ENCODE measurements at regions not wholly inside any gene's neighbourhood (a gene's known extent, or its start where the extent isn't known, plus 50 kb on each side); places are given as distances from the start of the nearest gene placed in this dataset.

DNA sequence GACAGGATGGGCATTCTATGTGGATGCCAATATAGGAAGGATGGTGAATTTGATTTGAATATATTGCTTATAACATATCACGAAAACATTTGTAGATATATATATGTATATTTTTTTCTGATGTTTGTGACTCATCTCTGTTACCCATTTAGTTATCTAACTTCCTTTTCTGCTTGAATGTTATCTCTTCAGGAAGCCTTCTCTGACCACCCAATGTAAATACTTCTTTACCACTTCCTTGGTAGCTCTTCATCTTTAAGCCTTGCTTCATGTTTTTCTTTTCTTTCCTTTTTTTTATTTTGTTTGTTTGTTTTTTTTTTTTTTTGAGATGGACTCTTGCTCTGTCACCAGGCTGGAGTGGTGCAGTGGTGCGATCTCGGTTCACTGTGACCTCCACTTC lies 260.5 kb upstream of the EPHA7 start (continued):
- TF ChIP-seq TCF7L2 (IDR thresholded peaks at IDR 0.05; ENCODE audit: borderline replicate concordance, extremely low read depth, insufficient read depth, insufficient read length) (no peak), SP1 (IDR thresholded peaks at IDR 0.05; ENCODE audit: low read depth) (no peak), POLR2A (IDR thresholded peaks at IDR 0.05; ENCODE audit: borderline replicate concordance, extremely low read depth, insufficient read depth, insufficient read length) (no peak), ELF1 (IDR thresholded peaks at IDR 0.05; ENCODE audit: borderline replicate concordance, low read depth) (no peak), EZH2phosphoT487 (IDR thresholded peaks at IDR 0.05; ENCODE audit: borderline replicate concordance) (no peak), EGR1 (IDR thresholded peaks at IDR 0.05; ENCODE audit: low read depth) (no peak)

DNA sequence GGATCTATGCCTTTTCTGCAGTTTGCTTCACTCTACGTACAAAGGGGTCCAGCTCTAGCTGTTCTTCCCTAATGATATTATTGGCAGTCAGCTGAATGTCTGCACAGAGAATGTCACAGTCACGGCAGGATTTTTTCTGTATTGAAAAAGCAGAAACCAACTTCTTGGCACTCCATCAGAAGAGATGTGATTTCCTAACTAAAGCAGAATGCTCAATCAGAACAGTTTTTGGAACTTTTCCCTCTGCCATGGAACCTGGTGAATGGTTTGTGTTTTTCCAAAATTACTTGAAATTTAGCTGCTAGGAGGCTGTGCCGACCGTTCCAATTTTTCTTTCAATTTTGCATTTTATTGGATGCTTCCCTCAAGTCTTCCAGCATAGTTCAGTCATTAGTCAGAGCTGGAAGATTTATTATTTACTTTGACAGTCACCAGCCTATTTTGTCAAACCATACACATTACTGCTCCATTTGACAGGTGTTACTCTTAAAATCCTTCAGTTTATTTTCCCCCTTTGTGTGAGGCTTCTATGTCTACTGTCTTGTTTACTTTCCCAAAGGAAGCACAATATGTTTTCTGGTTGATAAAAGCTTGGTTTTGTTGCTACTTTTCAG lies 259.6 kb upstream of the EPHA7 start:
- no peak for DNase-seq (ENCODE audit: low read depth, low spot score)
- no peak overlapping the region for H3K4me2 ChIP-seq (ENCODE audit: low read length)
- ChIA-PET CTCF (no interaction called here), POLR2A (no interaction called here), RAD21 (ENCODE audit: low non-redundant PET in 1 of 2, low total read pairs in 2 of 2, uncharacterized antibody in 2 of 2, unreplicated experiment in 2 of 2) (no interaction called here)
- no peaks in the 10 kb centered on the region for H4K20me1 ChIP-seq (ENCODE audit: insufficient read depth)
- peaks cover 0 to 4% of the 10 kb centered on the region in 2 experiments; a peak in 1 of 4 replicates for H3K9me3 ChIP-seq (ENCODE audit: control insufficient read depth in 1 of 2, insufficient read depth in 1 of 2, low read depth in 1 of 2, low read length in 2 of 2)
- no peak for ATAC-seq
- no peaks in the 10 kb centered on the region for H3K27me3 ChIP-seq (ENCODE audit: insufficient read depth, low read length)
- no peak overlapping the region for H3K4me3 ChIP-seq (replicated peaks in 1 of 2; ENCODE audit: low read depth in 1 of 2, low read length in 2 of 2)
- no peak overlapping the region for H3K27ac ChIP-seq (ENCODE audit: low read depth, low read length)
- H2AFZ ChIP-seq (ENCODE audit: low read depth, low read length, poor library complexity, severe bottlenecking), result no peak overlapping the region
- no peaks in the 10 kb centered on the region for H3K4me1 ChIP-seq (ENCODE audit: control insufficient read depth in 1 of 2, insufficient read depth in 2 of 2, low read length in 2 of 2)
- no peaks in the 10 kb centered on the region for H3K79me2 ChIP-seq (ENCODE audit: insufficient read depth, low read length)
- no peaks in the 10 kb centered on the region for H3K36me3 ChIP-seq (ENCODE audit: control insufficient read depth in 1 of 2, insufficient read depth in 2 of 2, low read length in 2 of 2)
- no peaks in the 10 kb centered on the region for H3K9me2 ChIP-seq (ENCODE audit: insufficient read depth)
- TF ChIP-seq, protein P1, sequence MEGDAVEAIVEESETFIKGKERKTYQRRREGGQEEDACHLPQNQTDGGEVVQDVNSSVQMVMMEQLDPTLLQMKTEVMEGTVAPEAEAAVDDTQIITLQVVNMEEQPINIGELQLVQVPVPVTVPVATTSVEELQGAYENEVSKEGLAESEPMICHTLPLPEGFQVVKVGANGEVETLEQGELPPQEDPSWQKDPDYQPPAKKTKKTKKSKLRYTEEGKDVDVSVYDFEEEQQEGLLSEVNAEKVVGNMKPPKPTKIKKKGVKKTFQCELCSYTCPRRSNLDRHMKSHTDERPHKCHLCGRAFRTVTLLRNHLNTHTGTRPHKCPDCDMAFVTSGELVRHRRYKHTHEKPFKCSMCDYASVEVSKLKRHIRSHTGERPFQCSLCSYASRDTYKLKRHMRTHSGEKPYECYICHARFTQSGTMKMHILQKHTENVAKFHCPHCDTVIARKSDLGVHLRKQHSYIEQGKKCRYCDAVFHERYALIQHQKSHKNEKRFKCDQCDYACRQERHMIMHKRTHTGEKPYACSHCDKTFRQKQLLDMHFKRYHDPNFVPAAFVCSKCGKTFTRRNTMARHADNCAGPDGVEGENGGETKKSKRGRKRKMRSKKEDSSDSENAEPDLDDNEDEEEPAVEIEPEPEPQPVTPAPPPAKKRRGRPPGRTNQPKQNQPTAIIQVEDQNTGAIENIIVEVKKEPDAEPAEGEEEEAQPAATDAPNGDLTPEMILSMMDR (IDR thresholded peaks at IDR 0.05 in 2 of 3, conservative IDR thresholded peaks at IDR 0.05 in 1 of 3; ENCODE audit: borderline replicate concordance in 1 of 3, insufficient read depth in 1 of 3, low read depth in 2 of 3, low read length in 2 of 3), result no peak
- TF ChIP-seq, protein P2, sequence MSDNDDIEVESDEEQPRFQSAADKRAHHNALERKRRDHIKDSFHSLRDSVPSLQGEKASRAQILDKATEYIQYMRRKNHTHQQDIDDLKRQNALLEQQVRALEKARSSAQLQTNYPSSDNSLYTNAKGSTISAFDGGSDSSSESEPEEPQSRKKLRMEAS (IDR thresholded peaks at IDR 0.05), result no peak
- TF ChIP-seq, protein P3, sequence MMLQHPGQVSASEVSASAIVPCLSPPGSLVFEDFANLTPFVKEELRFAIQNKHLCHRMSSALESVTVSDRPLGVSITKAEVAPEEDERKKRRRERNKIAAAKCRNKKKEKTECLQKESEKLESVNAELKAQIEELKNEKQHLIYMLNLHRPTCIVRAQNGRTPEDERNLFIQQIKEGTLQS (IDR thresholded peaks at IDR 0.05), result no peak
- no peak for TF ChIP-seq EZH2 (IDR thresholded peaks at IDR 0.05)
- no peak for TF ChIP-seq ZFX (IDR thresholded peaks at IDR 0.05)
- TF ChIP-seq, protein P4, sequence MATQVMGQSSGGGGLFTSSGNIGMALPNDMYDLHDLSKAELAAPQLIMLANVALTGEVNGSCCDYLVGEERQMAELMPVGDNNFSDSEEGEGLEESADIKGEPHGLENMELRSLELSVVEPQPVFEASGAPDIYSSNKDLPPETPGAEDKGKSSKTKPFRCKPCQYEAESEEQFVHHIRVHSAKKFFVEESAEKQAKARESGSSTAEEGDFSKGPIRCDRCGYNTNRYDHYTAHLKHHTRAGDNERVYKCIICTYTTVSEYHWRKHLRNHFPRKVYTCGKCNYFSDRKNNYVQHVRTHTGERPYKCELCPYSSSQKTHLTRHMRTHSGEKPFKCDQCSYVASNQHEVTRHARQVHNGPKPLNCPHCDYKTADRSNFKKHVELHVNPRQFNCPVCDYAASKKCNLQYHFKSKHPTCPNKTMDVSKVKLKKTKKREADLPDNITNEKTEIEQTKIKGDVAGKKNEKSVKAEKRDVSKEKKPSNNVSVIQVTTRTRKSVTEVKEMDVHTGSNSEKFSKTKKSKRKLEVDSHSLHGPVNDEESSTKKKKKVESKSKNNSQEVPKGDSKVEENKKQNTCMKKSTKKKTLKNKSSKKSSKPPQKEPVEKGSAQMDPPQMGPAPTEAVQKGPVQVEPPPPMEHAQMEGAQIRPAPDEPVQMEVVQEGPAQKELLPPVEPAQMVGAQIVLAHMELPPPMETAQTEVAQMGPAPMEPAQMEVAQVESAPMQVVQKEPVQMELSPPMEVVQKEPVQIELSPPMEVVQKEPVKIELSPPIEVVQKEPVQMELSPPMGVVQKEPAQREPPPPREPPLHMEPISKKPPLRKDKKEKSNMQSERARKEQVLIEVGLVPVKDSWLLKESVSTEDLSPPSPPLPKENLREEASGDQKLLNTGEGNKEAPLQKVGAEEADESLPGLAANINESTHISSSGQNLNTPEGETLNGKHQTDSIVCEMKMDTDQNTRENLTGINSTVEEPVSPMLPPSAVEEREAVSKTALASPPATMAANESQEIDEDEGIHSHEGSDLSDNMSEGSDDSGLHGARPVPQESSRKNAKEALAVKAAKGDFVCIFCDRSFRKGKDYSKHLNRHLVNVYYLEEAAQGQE (IDR thresholded peaks at IDR 0.05; ENCODE audit: low read depth), result no peak
- TF ChIP-seq EZH2phosphoT487 (IDR thresholded peaks at IDR 0.05; ENCODE audit: borderline replicate concordance), result no peak
- TF ChIP-seq POLR2AphosphoS5 (IDR thresholded peaks at IDR 0.05; ENCODE audit: low read depth, low read length), result no peak
- TF ChIP-seq SRF (IDR thresholded peaks at IDR 0.05; ENCODE audit: low read depth), result no peak
- TF ChIP-seq SP1 (IDR thresholded peaks at IDR 0.05; ENCODE audit: low read depth), result no peak
- TF ChIP-seq EGR1 (IDR thresholded peaks at IDR 0.05; ENCODE audit: low read depth), result no peak
- no peak for TF ChIP-seq ZNF274 (IDR thresholded peaks at IDR 0.05; ENCODE audit: low read depth, low read length)
- no peak for TF ChIP-seq FOSL1 (IDR thresholded peaks at IDR 0.05; ENCODE audit: low read depth)
- no peak for TF ChIP-seq CEBPB (IDR thresholded peaks at IDR 0.05; ENCODE audit: low read depth)
- TF ChIP-seq TCF7L2 (IDR thresholded peaks at IDR 0.05; ENCODE audit: borderline replicate concordance, extremely low read depth, insufficient read depth, insufficient read length), result no peak
- no peak for TF ChIP-seq POLR2A (IDR thresholded peaks at IDR 0.05; ENCODE audit: borderline replicate concordance, extremely low read depth, insufficient read depth, insufficient read length)
- TF ChIP-seq RAD21 (IDR thresholded peaks at IDR 0.05; ENCODE audit: low read depth), result no peak
- TF ChIP-seq ELF1 (IDR thresholded peaks at IDR 0.05; ENCODE audit: borderline replicate concordance, low read depth), result no peak
- TF ChIP-seq YY1 (IDR thresholded peaks at IDR 0.05; ENCODE audit: extremely low read depth, insufficient replicate concordance, low read depth, low read length), result no peak
- no peak for TF ChIP-seq SIN3A (IDR thresholded peaks at IDR 0.05; ENCODE audit: low read depth)
- BruUV-seq (replicated peaks), result no TSS peak
- no peak overlapping the region for H3K9ac ChIP-seq (ENCODE audit: low read length)
- intact Hi-C loops (cut with micrococcal nuclease), result no loop called here

Measured in HCT116 (cell line).